Smooth muscle cell (in vitro differentiated cells): ENCODE measurements at regions not wholly inside any gene's neighbourhood (a gene's known extent, or its start where the extent isn't known, plus 50 kb on each side); places are given as distances from the start of the nearest gene placed in this dataset.

Experiments
- DNase-seq: peaks from one replicate; lab custom pipeline; 2025; ENCODE audit not compliant: unreplicated experiment; lab: John Stamatoyannopoulos, UW
- H2AFZ ChIP-seq: fragments of 200-600 bp; sonication (generic); 2 replicates; pipeline ENCODE4 v1.6.0; 2016; ENCODE audit warnings: antibody characterized with exemption, low read depth, mild to moderate bottlenecking
- H3F3A ChIP-seq: fragments of 200-600 bp; sonication (generic); 2 replicates; pipeline ENCODE4 v1.6.0; 2017; ENCODE audit warnings: antibody characterized with exemption, low read depth
- H3K27ac ChIP-seq: fragments of 200-600 bp; sonication (generic); 2 replicates; pipeline ENCODE4 v1.5.1; 2016; ENCODE audit warnings: low read depth, mild to moderate bottlenecking
- H3K27me3 ChIP-seq: fragments of 200-600 bp; sonication (generic); 2 replicates; pipeline ENCODE4 v1.6.1; 2016; ENCODE audit warnings: low read depth, mild to moderate bottlenecking
- H3K36me3 ChIP-seq: fragments of 200-600 bp; sonication (generic); 2 replicates; pipeline ENCODE4 v1.5.1; 2016; ENCODE audit warnings: low read depth
- H3K4me1 ChIP-seq: fragments of 200-600 bp; sonication (generic); 2 replicates; pipeline ENCODE4 v1.5.1; 2016; ENCODE audit warnings: low read depth
- H3K4me2 ChIP-seq: fragments of 200-600 bp; sonication (generic); 2 replicates; pipeline ENCODE4 v1.6.0; 2016; ENCODE audit warnings: mild to moderate bottlenecking
- H3K4me3 ChIP-seq: fragments of 200-600 bp; sonication (generic); 2 replicates; pipeline ENCODE4 v1.5.1; 2016; ENCODE audit warnings: mild to moderate bottlenecking
- H3K79me2 ChIP-seq: fragments of 200-600 bp; sonication (generic); 2 replicates; pipeline ENCODE4 v1.6.0; 2016; ENCODE audit warnings: low read depth, mild to moderate bottlenecking
- H3K9ac ChIP-seq: fragments of 200-600 bp; sonication (generic); 2 replicates; pipeline ENCODE4 v1.6.0; 2016; ENCODE audit warnings: low read depth
- H3K9me3 ChIP-seq: fragments of 200-600 bp; sonication (generic); replicated peaks from 2 replicates; pipeline ENCODE4 v1.5.1; 2016; ENCODE audit warnings: low read depth
- H4K20me1 ChIP-seq: fragments of 200-600 bp; sonication (generic); 2 replicates; pipeline ENCODE4 v1.6.0; 2016; ENCODE audit warnings: low read depth
- WGBS: methylation state at CpG from one replicate; pipeline ENCODE4 v1.1.7; 2016; ENCODE audit warnings: low lambda C conversion rate; 5-methylcytosine and 5-hydroxymethylcytosine counted together
- TF ChIP-seq, protein P1 (sequence below): fragments of 200-600 bp; sonication (generic); IDR thresholded peaks from 2 replicates; pipeline ENCODE4 v1.5.1; 2017; ENCODE audit warnings: borderline replicate concordance, mild to moderate bottlenecking, antibody characterized with exemption; ENCODE audit not compliant: insufficient read depth, poor library complexity, severe bottlenecking

DNA sequence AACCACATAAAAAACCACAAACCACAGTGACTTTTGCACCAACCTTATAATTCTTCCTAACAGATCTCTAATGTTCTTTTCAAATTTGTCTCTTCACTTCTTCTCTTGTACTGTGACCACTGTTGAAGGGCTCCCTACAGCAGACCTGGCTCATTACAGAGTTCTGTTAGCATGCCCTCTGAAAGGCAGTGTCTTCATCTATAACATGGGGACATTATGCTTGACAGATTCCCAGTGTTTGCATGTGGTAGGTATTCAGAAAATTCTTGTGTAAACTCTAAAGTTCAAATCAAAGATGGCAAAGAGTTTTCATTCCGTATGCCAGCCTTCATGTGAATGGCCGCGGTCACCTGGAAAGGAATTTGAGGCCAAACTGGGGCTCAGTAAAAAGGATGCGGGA is 182.6 kb downstream of the DHX35 start:
- Histone ChIP-seq H3K4me3 (no peak overlapping the region), H3K9me3 (no peaks in the 10 kb centered on the region), H3K4me2 (no peak overlapping the region), H3K79me2 (no peaks in the 10 kb centered on the region), H3K27ac (no peak overlapping the region), H3K36me3 (no peaks in the 10 kb centered on the region), H3F3A (no peaks in the 10 kb centered on the region), H3K9ac (no peak overlapping the region), H4K20me1 (no peaks in the 10 kb centered on the region), H2AFZ (no peak overlapping the region), H3K4me1 (no peaks in the 10 kb centered on the region), H3K27me3 (peaks cover 19% of the 10 kb centered on the region)
- WGBS, result 98% methylated on average over 4 of the region's 4 CpGs
- TF ChIP-seq, protein P1, sequence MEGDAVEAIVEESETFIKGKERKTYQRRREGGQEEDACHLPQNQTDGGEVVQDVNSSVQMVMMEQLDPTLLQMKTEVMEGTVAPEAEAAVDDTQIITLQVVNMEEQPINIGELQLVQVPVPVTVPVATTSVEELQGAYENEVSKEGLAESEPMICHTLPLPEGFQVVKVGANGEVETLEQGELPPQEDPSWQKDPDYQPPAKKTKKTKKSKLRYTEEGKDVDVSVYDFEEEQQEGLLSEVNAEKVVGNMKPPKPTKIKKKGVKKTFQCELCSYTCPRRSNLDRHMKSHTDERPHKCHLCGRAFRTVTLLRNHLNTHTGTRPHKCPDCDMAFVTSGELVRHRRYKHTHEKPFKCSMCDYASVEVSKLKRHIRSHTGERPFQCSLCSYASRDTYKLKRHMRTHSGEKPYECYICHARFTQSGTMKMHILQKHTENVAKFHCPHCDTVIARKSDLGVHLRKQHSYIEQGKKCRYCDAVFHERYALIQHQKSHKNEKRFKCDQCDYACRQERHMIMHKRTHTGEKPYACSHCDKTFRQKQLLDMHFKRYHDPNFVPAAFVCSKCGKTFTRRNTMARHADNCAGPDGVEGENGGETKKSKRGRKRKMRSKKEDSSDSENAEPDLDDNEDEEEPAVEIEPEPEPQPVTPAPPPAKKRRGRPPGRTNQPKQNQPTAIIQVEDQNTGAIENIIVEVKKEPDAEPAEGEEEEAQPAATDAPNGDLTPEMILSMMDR, result no peak
- no peak for DNase-seq

DNA sequence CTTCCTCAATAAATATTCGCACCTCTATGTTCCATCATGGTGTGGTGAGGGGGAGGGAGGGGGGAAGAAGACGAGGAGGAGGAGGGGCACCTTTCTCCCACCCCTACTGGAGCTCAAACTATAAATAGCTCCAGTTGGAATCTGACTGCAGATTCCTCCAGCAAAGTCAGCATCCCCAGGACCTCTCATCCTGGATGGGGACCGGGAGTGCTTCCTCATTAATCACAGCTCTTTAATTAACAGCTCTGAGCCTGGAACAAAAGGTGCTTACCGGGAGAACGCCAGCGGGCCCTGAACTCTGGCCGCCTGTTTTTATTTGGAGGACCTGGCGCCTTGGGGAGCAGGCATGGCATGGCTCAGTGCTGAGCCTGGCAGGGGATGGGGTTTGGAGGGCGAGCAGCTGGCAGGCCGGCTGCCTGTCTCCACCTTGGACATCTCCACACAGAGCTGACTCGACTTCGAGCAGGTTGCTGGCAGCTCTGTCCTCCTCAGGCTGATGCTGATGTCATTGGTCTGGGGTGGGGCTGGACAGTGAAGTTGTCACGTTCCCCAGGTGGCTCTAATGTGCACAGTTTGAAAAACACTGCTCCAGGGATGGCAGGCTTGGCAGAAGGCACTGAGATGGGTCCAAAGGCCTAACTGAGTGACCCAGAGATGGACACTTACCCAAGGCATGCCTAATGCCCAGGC is 180.4 kb downstream of the DHX35 start:
- no peaks in the 10 kb centered on the region for H3K4me1 ChIP-seq
- no peak overlapping the region for H2AFZ ChIP-seq
- H3K4me2 ChIP-seq, result no peak overlapping the region
- WGBS, result 79% methylated on average over 13 of the region's 13 CpGs
- H3K4me3 ChIP-seq, result no peak overlapping the region
- no peaks in the 10 kb centered on the region for H3F3A ChIP-seq
- no peaks in the 10 kb centered on the region for H3K79me2 ChIP-seq
- no peaks in the 10 kb centered on the region for H3K9me3 ChIP-seq
- H3K9ac ChIP-seq, result no peak overlapping the region
- DNase-seq, result no peak
- no peaks in the 10 kb centered on the region for H3K36me3 ChIP-seq
- TF ChIP-seq, protein P1, result no peak
- H3K27ac ChIP-seq, result no peak overlapping the region
- H3K27me3 ChIP-seq, result peaks cover 35% of the 10 kb centered on the region
- no peaks in the 10 kb centered on the region for H4K20me1 ChIP-seq

DNA sequence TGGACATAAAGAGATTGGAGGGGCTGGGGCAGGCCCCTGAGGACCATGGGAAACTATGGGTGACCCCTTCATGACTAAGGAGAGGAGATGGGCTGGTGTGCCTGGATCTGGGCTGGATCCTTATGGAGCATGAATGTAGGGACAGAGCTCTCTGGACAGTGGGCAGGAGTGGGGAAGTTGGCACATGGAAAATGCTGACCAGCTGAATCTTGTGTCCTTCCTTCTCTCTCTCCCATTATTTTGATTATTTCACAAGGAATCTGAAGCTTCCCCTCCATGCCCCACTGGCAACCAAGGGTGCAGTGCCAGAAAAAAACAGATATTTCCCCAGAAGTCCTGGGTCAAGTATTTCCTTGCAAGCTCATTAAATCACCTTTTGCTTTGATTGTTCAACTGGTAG is 175.2 kb downstream of the DHX35 start:
- Histone ChIP-seq H2AFZ (no peak overlapping the region), H3K9ac (no peak overlapping the region), H3K27me3 (peaks cover 38% of the 10 kb centered on the region), H3K79me2 (no peaks in the 10 kb centered on the region), H3K9me3 (no peaks in the 10 kb centered on the region), H3F3A (no peaks in the 10 kb centered on the region), H3K4me2 (no peak overlapping the region), H3K4me3 (no peak overlapping the region), H3K4me1 (no peaks in the 10 kb centered on the region), H4K20me1 (no peaks in the 10 kb centered on the region), H3K27ac (no peak overlapping the region), H3K36me3 (no peaks in the 10 kb centered on the region)
- TF ChIP-seq, protein P1, result no peak
- DNase-seq, result no peak

DNA sequence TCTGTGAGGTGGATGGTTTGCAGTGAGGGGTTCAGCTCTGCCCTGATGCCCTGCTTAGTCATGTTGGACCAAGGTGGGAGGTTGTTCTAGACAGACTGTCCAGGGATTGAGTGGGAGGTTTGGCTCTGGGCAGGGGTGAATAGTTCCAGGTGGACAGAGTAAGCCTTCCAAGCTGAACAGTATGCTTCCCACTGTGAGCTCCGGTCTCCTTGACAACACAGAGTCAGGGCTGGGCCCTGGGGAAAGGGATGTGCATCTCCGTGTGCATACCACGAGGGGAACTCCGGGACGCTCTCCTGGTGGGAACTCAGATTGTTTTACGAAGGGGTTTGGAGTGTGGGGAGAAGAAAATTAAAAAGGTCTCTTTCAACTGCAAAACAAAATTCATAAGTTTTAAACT is 174.7 kb downstream of the DHX35 start:
- no peak overlapping the region for H3K4me2 ChIP-seq
- WGBS, result 80% methylated on average over 6 of the region's 6 CpGs
- H3K9ac ChIP-seq, result no peak overlapping the region
- no peaks in the 10 kb centered on the region for H3K9me3 ChIP-seq
- no peaks in the 10 kb centered on the region for H3K36me3 ChIP-seq
- no peak overlapping the region for H3K27ac ChIP-seq
- H3K4me3 ChIP-seq, result no peak overlapping the region
- H3K4me1 ChIP-seq, result no peaks in the 10 kb centered on the region
- no peaks in the 10 kb centered on the region for H3K79me2 ChIP-seq
- no peak for DNase-seq
- no peak overlapping the region for H2AFZ ChIP-seq
- TF ChIP-seq, protein P1, result no peak
- no peaks in the 10 kb centered on the region for H3F3A ChIP-seq
- peaks cover 38% of the 10 kb centered on the region for H3K27me3 ChIP-seq
- no peaks in the 10 kb centered on the region for H4K20me1 ChIP-seq
